GM23338 (cell line): ENCODE measurements at regions not wholly inside any gene's neighbourhood (a gene's known extent, or its start where the extent isn't known, plus 50 kb on each side); places are given as distances from the start of the nearest gene placed in this dataset.

Source experiments
- ATAC-seq: fragments of 200-7000 bp; cut with Tn5 transposase; 3 replicates; pipeline ENCODE4 v1.9.1; 2020
- DNase-seq: peaks from one replicate; pipeline ENCODE4 v3.0.0-alpha.2; 2015; ENCODE audit warnings: low spot score
- H2AFZ ChIP-seq: fragments of 200-600 bp; sonication (generic); 2 replicates; pipeline ENCODE4 v1.8.0; 2016; ENCODE audit warnings: antibody characterized with exemption, mild to moderate bottlenecking, moderate library complexity
- H3F3A ChIP-seq: fragments of 200-600 bp; sonication (generic); replicated peaks from 2 replicates; pipeline ENCODE4 v1.8.0; 2017; ENCODE audit warnings: antibody characterized with exemption, mixed run types, low read depth
- H3K27ac ChIP-seq: fragments of 200-600 bp; sonication (generic); 2 replicates; pipeline ENCODE4 v1.6.1; 2016; ENCODE audit warnings: low read depth
- H3K27me3 ChIP-seq: fragments of 200-600 bp; sonication (generic); 2 replicates; pipeline ENCODE4 v1.8.0; 2016; ENCODE audit warnings: mild to moderate bottlenecking, mixed run types, moderate library complexity; ENCODE audit not compliant: insufficient read depth
- H3K36me3 ChIP-seq: fragments of 200-600 bp; sonication (generic); 2 replicates; pipeline ENCODE4 v1.8.0; 2016; ENCODE audit warnings: mild to moderate bottlenecking; ENCODE audit not compliant: insufficient read depth
- H3K4me1 ChIP-seq: fragments of 200-600 bp; sonication (generic); 2 replicates; pipeline ENCODE4 v1.8.0; 2016; ENCODE audit warnings: mild to moderate bottlenecking, moderate library complexity; ENCODE audit not compliant: insufficient read depth
- H3K4me2 ChIP-seq: fragments of 200-600 bp; sonication (generic); 2 replicates; pipeline ENCODE4 v1.7.1; 2017; ENCODE audit warnings: mixed run types
- H3K4me3 ChIP-seq: fragments of 200-600 bp; sonication (generic); 2 replicates; pipeline ENCODE4 v1.6.1; 2016; ENCODE audit warnings: mixed run types
- H3K79me2 ChIP-seq: fragments of 200-600 bp; sonication (generic); replicated peaks from 2 replicates; pipeline ENCODE4 v1.8.0; 2017; ENCODE audit warnings: mild to moderate bottlenecking; ENCODE audit not compliant: insufficient read depth
- H3K9me2 ChIP-seq: fragments of 200-600 bp; sonication (generic); 2 replicates; pipeline ENCODE4 v1.8.0; 2017; ENCODE audit not compliant: insufficient read depth
- H4K20me1 ChIP-seq: fragments of 200-600 bp; sonication (generic); replicated peaks from 2 replicates; pipeline ENCODE4 v1.8.0; 2017; ENCODE audit warnings: mild to moderate bottlenecking; ENCODE audit not compliant: insufficient read depth
- H3K27ac Mint-ChIP-seq: 2 replicates; pipeline ENCODE4 v1.8.0; 2020; ENCODE audit warnings: inconsistent platforms, mild to moderate bottlenecking, moderate library complexity, mixed read lengths
- H3K27me3 Mint-ChIP-seq: 3 replicates; pipeline ENCODE4 v1.8.0; 2022; ENCODE audit warnings: low read depth, mild to moderate bottlenecking, moderate library complexity, mixed read lengths, inconsistent platforms; ENCODE audit not compliant: insufficient read depth, poor library complexity
- H3K36me3 Mint-ChIP-seq: 3 replicates; pipeline ENCODE4 v1.8.0; 2021; ENCODE audit warnings: low read depth, mild to moderate bottlenecking, inconsistent platforms, moderate library complexity, mixed read lengths
- H3K4me1 Mint-ChIP-seq: 3 replicates; pipeline ENCODE4 v1.8.0; 2020; ENCODE audit warnings: mild to moderate bottlenecking, inconsistent platforms, mixed read lengths
- H3K4me3 Mint-ChIP-seq: 3 replicates; pipeline ENCODE4 v1.8.0; 2021; ENCODE audit warnings: moderate library complexity, mild to moderate bottlenecking, inconsistent platforms, mixed read lengths
- H3K9me3 Mint-ChIP-seq: 3 replicates; pipeline ENCODE4 v1.8.0; 2020; ENCODE audit warnings: moderate library complexity, mild to moderate bottlenecking, inconsistent platforms, mixed read lengths
- CREB1 ChIP-seq: fragments of 250-450 bp; sonication (Bioruptor Pico); IDR thresholded peaks from 2 replicates; pipeline ENCODE4 v1.5.0; 2020; ENCODE audit warnings: low read depth, mild to moderate bottlenecking, moderate library complexity
- CTCF ChIP-seq, 2 experiments: fragments of 200-600 bp in 1 of 2; sonication (generic) in 1 of 2; conservative IDR thresholded peaks; 2 replicates each; pipeline versions ENCODE4 v1.5.1 to v1.6.1; 2016 to 2017; ENCODE audit warnings: antibody characterized with exemption in 2 of 2, low read depth in 2 of 2, mild to moderate bottlenecking in 2 of 2, moderate library complexity in 1 of 2
- ETS1 ChIP-seq: IDR thresholded peaks from 2 replicates; pipeline ENCODE4 v1.6.1; 2016; ENCODE audit warnings: antibody characterized with exemption
- EZH2 ChIP-seq: fragments of 200-600 bp; sonication (generic); IDR thresholded peaks from one replicate; pipeline ENCODE4 v1.8.0; 2017; ENCODE audit warnings: antibody characterized with exemption, mild to moderate bottlenecking, low read depth; ENCODE audit not compliant: unreplicated experiment
- EZH2phosphoT487 ChIP-seq: fragments of 200-600 bp; sonication (generic); IDR thresholded peaks from one replicate; pipeline ENCODE4 v1.8.1; 2018; ENCODE audit warnings: antibody characterized with exemption; ENCODE audit not compliant: unreplicated experiment
- JUNB ChIP-seq: IDR thresholded peaks from one replicate; pipeline ENCODE4 v1.6.1; 2016; ENCODE audit warnings: antibody characterized with exemption; ENCODE audit not compliant: unreplicated experiment
- NANOG ChIP-seq: IDR thresholded peaks from 2 replicates; pipeline ENCODE4 v1.6.1; 2016; ENCODE audit warnings: antibody characterized with exemption, borderline replicate concordance
- POLR2AphosphoS5 ChIP-seq: IDR thresholded peaks from 2 replicates; pipeline ENCODE4 v1.6.1; 2016; ENCODE audit warnings: antibody characterized with exemption, low read depth
- REST ChIP-seq: IDR thresholded peaks from one replicate; pipeline ENCODE4 v1.6.1; 2018; ENCODE audit warnings: antibody characterized with exemption; ENCODE audit not compliant: unreplicated experiment
- STAT1 ChIP-seq: IDR thresholded peaks from one replicate; pipeline ENCODE4 v1.6.1; 2016; ENCODE audit warnings: antibody characterized with exemption; ENCODE audit not compliant: unreplicated experiment
- ZNF114 ChIP-seq: fragments of 250-450 bp; sonication (Bioruptor Pico); IDR thresholded peaks from 2 replicates; pipeline ENCODE4 v1.5.0; 2020; ENCODE audit warnings: mild to moderate bottlenecking, moderate library complexity
- ZNF331 ChIP-seq: fragments of 250-450 bp; sonication (Bioruptor Pico); IDR thresholded peaks from 2 replicates; pipeline ENCODE4 v1.5.0; 2020; ENCODE audit warnings: low read depth, mild to moderate bottlenecking, moderate library complexity
- ZNF462 ChIP-seq: fragments of 250-450 bp; sonication (Bioruptor Pico); IDR thresholded peaks from 2 replicates; pipeline ENCODE4 v1.5.0; 2020; ENCODE audit warnings: mild to moderate bottlenecking, moderate library complexity

GRCh38 chr12:92078167-92079053 lies 67.2 kb downstream of the BTG1 start:
- no peaks in the 10 kb centered on the region for H4K20me1 ChIP-seq
- Mint-ChIP-seq H3K4me1 (peaks cover 4% of the 10 kb centered on the region), H3K9me3 (no peaks in the 10 kb centered on the region), H3K27ac (no peak overlapping the region), H3K36me3 (no peaks in the 10 kb centered on the region), H3K4me3 (no peak overlapping the region), H3K27me3 (peaks cover 2% of the 10 kb centered on the region)
- H3K4me2 ChIP-seq = no peak overlapping the region
- H3K36me3 ChIP-seq = no peaks in the 10 kb centered on the region
- no peak overlapping the region for H2AFZ ChIP-seq
- H3K9me2 ChIP-seq = no peaks in the 10 kb centered on the region; the same call in 1 of the 2 replicates
- no peaks in the 10 kb centered on the region for H3K79me2 ChIP-seq
- H3K4me1 ChIP-seq = no peaks in the 10 kb centered on the region
- H3F3A ChIP-seq = no peaks in the 10 kb centered on the region
- H3K27me3 ChIP-seq = no peaks in the 10 kb centered on the region
- H3K4me3 ChIP-seq = no peak overlapping the region
- no peak for DNase-seq
- no peak for ATAC-seq
- no peak overlapping the region for H3K27ac ChIP-seq
- TF ChIP-seq EZH2 (no peak), EZH2phosphoT487 (no peak), ZNF462 (CRISPR knock-in tag) (no peak), NANOG (no peak), CREB1 (CRISPR knock-in tag) (no peak), CTCF (conservative IDR thresholded peaks at IDR 0.05; ENCODE audit: low read depth in 2 of 2) (no peak), JUNB (no peak), POLR2AphosphoS5 (no peak), ZNF331 (no peak), ETS1 (no peak), STAT1 (no peak), ZNF114 (CRISPR knock-in tag) (no peak), REST (no peak)
